IMR-90 (cell line): ENCODE measurements at regions not wholly inside any gene's neighbourhood (a gene's known extent, or its start where the extent isn't known, plus 50 kb on each side); places are given as distances from the start of the nearest gene placed in this dataset.

Experiments
- ATAC-seq: fragments of 200-7000 bp; cut with Tn5 transposase; 2 replicates; pipeline ENCODE4 v1.9.1; 2020; ENCODE audit warnings: low read depth, mild to moderate bottlenecking, moderate library complexity
- BruUV-seq: library from RNA; stranded (reverse); fragments of 400-500 nt; replicated peaks from 2 replicates; lab custom pipeline; 2021; lab: Mats Ljungman, UMichigan
- CTCF ChIA-PET: fragments of 300-600 bp; formaldehyde crosslinking; extraction: SDS; loops from one replicate; lab custom pipeline; 2021; ENCODE audit warnings: antibody characterized with exemption; lab: Yijun Ruan, JAX
- POLR2A ChIA-PET: fragments of 300-600 bp; sonication (Branson Sonifier 250); formaldehyde crosslinking; loops from one replicate; lab custom pipeline; 2022; ENCODE audit warnings: antibody characterized with exemption; ENCODE audit not compliant: unreplicated experiment; lab: Charles Lee
- DNase-seq: peaks from one replicate; pipeline ENCODE4 v3.0.0; 2013
- H2AFZ ChIP-seq: replicated peaks from 2 replicates; pipeline ENCODE3; 2013; ENCODE audit warnings: low read length, mild to moderate bottlenecking; ENCODE audit not compliant: poor library complexity
- H2AK5ac ChIP-seq: 2 replicates; pipeline ENCODE4 v1.6.1; 2013; ENCODE audit warnings: low read depth, low read length, inconsistent platforms
- H2AK9ac ChIP-seq: replicated peaks from 2 replicates; pipeline ENCODE3; 2013; ENCODE audit warnings: mild to moderate bottlenecking, low read depth, low read length, moderate library complexity; ENCODE audit not compliant: poor library complexity
- H2BK120ac ChIP-seq: 2 replicates; pipeline ENCODE4 v1.6.1; 2013; ENCODE audit warnings: low read depth, low read length, inconsistent platforms
- H2BK15ac ChIP-seq: 3 replicates; pipeline ENCODE4 v1.6.1; 2013; ENCODE audit warnings: low read depth, low read length, inconsistent platforms
- H2BK20ac ChIP-seq: 2 replicates; pipeline ENCODE4 v1.6.1; 2013; ENCODE audit warnings: low read depth, mild to moderate bottlenecking, inconsistent platforms, low read length, moderate library complexity
- H2BK5ac ChIP-seq: 2 replicates; pipeline ENCODE4 v1.6.1; 2013; ENCODE audit warnings: mild to moderate bottlenecking, low read depth, low read length, inconsistent platforms; ENCODE audit not compliant: poor library complexity, severe bottlenecking
- H3K14ac ChIP-seq: replicated peaks from 2 replicates; pipeline ENCODE4 v1.6.1; 2013; ENCODE audit warnings: low read depth, low read length, inconsistent platforms
- H3K18ac ChIP-seq: 2 replicates; pipeline ENCODE4 v1.6.1; 2013; ENCODE audit warnings: low read depth, low read length, control low read depth
- H3K23ac ChIP-seq: 2 replicates; pipeline ENCODE4 v1.6.1; 2013; ENCODE audit warnings: low read depth, low read length, inconsistent platforms
- H3K27ac ChIP-seq: 2 replicates; pipeline ENCODE4 v1.5.1; 2013; ENCODE audit warnings: mild to moderate bottlenecking, control low read depth, low read length; ENCODE audit not compliant: insufficient read depth
- H3K27me3 ChIP-seq: 2 replicates; pipeline ENCODE4 v1.6.1; 2013; ENCODE audit warnings: low read length; ENCODE audit not compliant: control insufficient read depth, insufficient read depth
- H3K36me3 ChIP-seq: 2 replicates; pipeline ENCODE4 v1.6.1; 2013; ENCODE audit warnings: low read length, mixed read lengths; ENCODE audit not compliant: control insufficient read depth, insufficient read depth
- H3K4ac ChIP-seq: 2 replicates; pipeline ENCODE4 v1.6.1; 2013; ENCODE audit warnings: low read depth, low read length, inconsistent platforms
- H3K4me1 ChIP-seq: 2 replicates; pipeline ENCODE4 v1.6.1; 2013; ENCODE audit warnings: low read length, mixed read lengths; ENCODE audit not compliant: control insufficient read depth, insufficient read depth
- H3K4me2 ChIP-seq: 2 replicates; pipeline ENCODE4 v1.6.1; 2013; ENCODE audit warnings: low read depth, mild to moderate bottlenecking, control low read depth, low read length, moderate library complexity
- H3K4me3 ChIP-seq: 2 replicates; pipeline ENCODE4 v1.5.1; 2013; ENCODE audit warnings: low read depth, mild to moderate bottlenecking, control low read depth, low read length, moderate library complexity; ENCODE audit not compliant: insufficient read depth
- H3K56ac ChIP-seq: 2 replicates; pipeline ENCODE4 v1.6.1; 2013; ENCODE audit warnings: low read length, inconsistent platforms; ENCODE audit not compliant: insufficient read depth; ENCODE audit errors: extremely low read depth
- H3K79me1 ChIP-seq, 2 experiments: 2 replicates each; pipeline ENCODE4 v1.6.1; 2013; ENCODE audit warnings: low read length in 2 of 2, inconsistent platforms in 1 of 2, low read depth in 1 of 2
- H3K9ac ChIP-seq: 2 replicates; pipeline ENCODE4 v1.6.1; 2013; ENCODE audit warnings: low read depth, low read length, control low read depth
- H3K9me1 ChIP-seq: 2 replicates; pipeline ENCODE4 v1.6.1; 2013; ENCODE audit warnings: low read length, inconsistent platforms; ENCODE audit not compliant: insufficient read depth
- H3K9me3 ChIP-seq: 2 replicates; pipeline ENCODE4 v1.6.1; 2013; ENCODE audit warnings: low read length; ENCODE audit not compliant: control insufficient read depth, insufficient read depth
- H4K20me1 ChIP-seq: 2 replicates; pipeline ENCODE4 v1.6.1; 2013; ENCODE audit warnings: low read length, inconsistent platforms; ENCODE audit not compliant: insufficient read depth
- H4K5ac ChIP-seq: 2 replicates; pipeline ENCODE4 v1.6.1; 2013; ENCODE audit warnings: mild to moderate bottlenecking, low read depth, low read length, control low read depth
- H4K8ac ChIP-seq, 2 experiments: 2 replicates each; pipeline ENCODE4 v1.6.1; 2013; ENCODE audit warnings: low read depth in 2 of 2, low read length in 2 of 2, control low read depth in 1 of 2, inconsistent platforms in 1 of 2
- H4K91ac ChIP-seq: 2 replicates; pipeline ENCODE4 v1.6.1; 2013; ENCODE audit warnings: low read depth, low read length, inconsistent platforms; ENCODE audit not compliant: insufficient read depth
- BHLHE40 ChIP-seq: fragments of 150-350 bp; IDR thresholded peaks from 2 replicates; pipeline ENCODE4 v1.6.1; 2016; ENCODE audit warnings: mild to moderate bottlenecking, low read depth, low read length
- CEBPB ChIP-seq: IDR thresholded peaks from 2 replicates; pipeline ENCODE4 v1.6.1; 2012; ENCODE audit warnings: low read depth, low read length, improper control_type of control experiment
- CHD1 ChIP-seq: IDR thresholded peaks from 2 replicates; pipeline ENCODE4 v1.6.1; 2012; ENCODE audit warnings: low read depth, low read length, improper control_type of control experiment
- CTCF ChIP-seq: conservative IDR thresholded peaks from 2 replicates; pipeline ENCODE4 v1.5.1; 2012; ENCODE audit warnings: mild to moderate bottlenecking, low read depth, low read length, improper control_type of control experiment
- FOS ChIP-seq: fragments of 150-350 bp; IDR thresholded peaks from 2 replicates; pipeline ENCODE4 v1.6.1; 2016; ENCODE audit warnings: low read depth, low read length
- MAFK ChIP-seq: IDR thresholded peaks from 2 replicates; pipeline ENCODE4 v1.6.1; 2012; ENCODE audit warnings: low read depth, low read length, improper control_type of control experiment
- MAZ ChIP-seq: IDR thresholded peaks from 2 replicates; pipeline ENCODE4 v1.6.1; 2012; ENCODE audit warnings: low read depth, mild to moderate bottlenecking, low read length, improper control_type of control experiment, moderate library complexity, borderline replicate concordance
- MXI1 ChIP-seq: IDR thresholded peaks from 2 replicates; pipeline ENCODE4 v1.6.1; 2012; ENCODE audit warnings: low read depth, mild to moderate bottlenecking, low read length, moderate library complexity, borderline replicate concordance
- NFE2L2 ChIP-seq: fragments of 150-350 bp; IDR thresholded peaks from 2 replicates; pipeline ENCODE4 v1.6.1; 2016; ENCODE audit warnings: low read depth, mild to moderate bottlenecking, low read length
- POLR2A ChIP-seq: IDR thresholded peaks from 2 replicates; pipeline ENCODE4 v1.6.1; 2012; ENCODE audit warnings: mild to moderate bottlenecking, low read depth, low read length
- RAD21 ChIP-seq: IDR thresholded peaks from 2 replicates; pipeline ENCODE4 v1.6.1; 2012; ENCODE audit warnings: low read length, improper control_type of control experiment
- RCOR1 ChIP-seq: IDR thresholded peaks from 2 replicates; pipeline ENCODE4 v1.6.1; 2012; ENCODE audit warnings: mild to moderate bottlenecking, low read length, improper control_type of control experiment; ENCODE audit not compliant: insufficient replicate concordance
- RFX5 ChIP-seq: IDR thresholded peaks from 2 replicates; pipeline ENCODE4 v1.8.0; 2012; ENCODE audit warnings: low read depth, mild to moderate bottlenecking, low read length, moderate library complexity
- USF2 ChIP-seq: fragments of 150-350 bp; IDR thresholded peaks from 2 replicates; pipeline ENCODE4 v1.6.1; 2017; ENCODE audit warnings: mild to moderate bottlenecking, antibody characterized with exemption, low read length, low read depth
- WGBS, 2 experiments: methylation state at CpG; one replicate each; pipeline versions ENCODE4 v1.1.5 to v1.1.7; 2013; ENCODE audit warnings: missing lambda C conversion rate in 2 of 2; ENCODE audit not compliant: insufficient read length in 1 of 2; ENCODE audit errors: extremely low coverage in 2 of 2; 5-methylcytosine and 5-hydroxymethylcytosine counted together
- dilution Hi-C: fragments of 300-500 bp; cut with HindIII; formaldehyde crosslinking; loops from one replicate; pipeline ENCODE4 v1.14.3; 2018; ENCODE audit warnings: low sequenced_read_pairs; ENCODE audit not compliant: unreplicated experiment
- in situ Hi-C: fragments of 300-500 bp; cut with MboI; formaldehyde crosslinking; loops from 3 replicates; pipeline ENCODE4 v1.14.3; 2019; ENCODE audit warnings: low sequenced_read_pairs, inconsistent platforms, mixed read lengths
- intact Hi-C: fragments of 100-400 bp; cut with micrococcal nuclease; formaldehyde crosslinking; loops from 2 replicates; pipeline ENCODE4 v1.10.0; 2022
- TF ChIP-seq, protein P1 (sequence below): fragments of 150-350 bp; IDR thresholded peaks from 2 replicates; pipeline ENCODE4 v1.6.1; 2016; ENCODE audit warnings: low read depth, mild to moderate bottlenecking, low read length, moderate library complexity, borderline replicate concordance

GRCh38 chr6:97867177-97867576 lies 584.2 kb upstream of the MMS22L start:
- Histone ChIP-seq H3K56ac (no peak overlapping the region), H2AFZ (no peak overlapping the region), H2AK9ac (no peak overlapping the region), H3K27me3 (no peaks in the 10 kb centered on the region), H3K9me1 (no peaks in the 10 kb centered on the region), H3K36me3 (no peaks in the 10 kb centered on the region), H3K79me1 (no peaks in the 10 kb centered on the region), H2BK120ac (no peak overlapping the region), H3K14ac (no peak overlapping the region), H2BK5ac (no peak overlapping the region), H4K8ac (no peak overlapping the region), H3K18ac (no peak overlapping the region), H3K23ac (no peak overlapping the region), H2AK5ac (no peak overlapping the region), H3K9ac (no peak overlapping the region), H2BK20ac (no peak overlapping the region), H4K5ac (no peak overlapping the region), H3K4me2 (no peak overlapping the region), H3K4me1 (no peaks in the 10 kb centered on the region), H4K91ac (no peak overlapping the region), H3K27ac (no peak overlapping the region), H3K4ac (no peak overlapping the region), H4K20me1 (no peaks in the 10 kb centered on the region), H2BK15ac (no peak overlapping the region), H3K4me3 (no peak overlapping the region), H3K9me3 (no peaks in the 10 kb centered on the region)
- dilution Hi-C loops (no loop called here), intact Hi-C loops (no loop called here), in situ Hi-C loops (no loop called here)
- no peak for TF ChIP-seq CHD1
- TF ChIP-seq MAFK: no peak
- TF ChIP-seq POLR2A: no peak
- TF ChIP-seq RCOR1: no peak
- no peak for TF ChIP-seq CEBPB
- TF ChIP-seq CTCF: no peak
- TF ChIP-seq FOS: no peak
- TF ChIP-seq RFX5: no peak
- no peak for TF ChIP-seq MAZ
- no peak for TF ChIP-seq USF2
- TF ChIP-seq NFE2L2: no peak
- no peak for TF ChIP-seq MXI1
- no peak for TF ChIP-seq RAD21
- TF ChIP-seq, protein P1, sequence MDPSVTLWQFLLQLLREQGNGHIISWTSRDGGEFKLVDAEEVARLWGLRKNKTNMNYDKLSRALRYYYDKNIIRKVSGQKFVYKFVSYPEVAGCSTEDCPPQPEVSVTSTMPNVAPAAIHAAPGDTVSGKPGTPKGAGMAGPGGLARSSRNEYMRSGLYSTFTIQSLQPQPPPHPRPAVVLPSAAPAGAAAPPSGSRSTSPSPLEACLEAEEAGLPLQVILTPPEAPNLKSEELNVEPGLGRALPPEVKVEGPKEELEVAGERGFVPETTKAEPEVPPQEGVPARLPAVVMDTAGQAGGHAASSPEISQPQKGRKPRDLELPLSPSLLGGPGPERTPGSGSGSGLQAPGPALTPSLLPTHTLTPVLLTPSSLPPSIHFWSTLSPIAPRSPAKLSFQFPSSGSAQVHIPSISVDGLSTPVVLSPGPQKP: no peak
- no peak for TF ChIP-seq BHLHE40
- DNase-seq (no peak), ATAC-seq (no peak)
- CTCF ChIA-PET: no interaction called here
- no CpG with 5 or more reads among the region's 2 CpGs for WGBS, 2 experiments
- no TSS peak for BruUV-seq
- POLR2A ChIA-PET: no interaction called here
